ENCODE measurements at regions not wholly inside any gene's neighbourhood (a gene's known extent, or its start where the extent isn't known, plus 50 kb on each side); places are given as distances from the start of the nearest gene placed in this dataset.
"Not testable (repeated sequence)": the region's sequence is repeated elsewhere in the genome, so short reads cannot be mapped to it uniquely, and the experiment has no call there.

- in situ Hi-C loops (cut with HindIII; ENCODE audit: low sequenced_read_pairs): no loop called here
- no peak overlapping the region for H3K4me3 ChIP-seq (ENCODE audit: low read depth, low read length)
- DNase-seq (ENCODE audit: low read depth, low spot score): no peak
- TF ChIP-seq CTCF (IDR thresholded peaks at IDR 0.05; ENCODE audit: low read depth, low read length): no peak
Observed at GRCh38 chr6:75012018-75012417, 193.8 kb downstream of the COL12A1 start.

- in situ Hi-C loops (cut with HindIII; ENCODE audit: low sequenced_read_pairs); H3K4me3 ChIP-seq (ENCODE audit: low read depth, low read length); DNase-seq (ENCODE audit: low read depth, low spot score): not testable (repeated sequence)
Observed at GRCh38 chr6:75003984-75004383, 201.9 kb downstream of the COL12A1 start.

- H3K4me3 ChIP-seq (ENCODE audit: low read depth, low read length): no peak overlapping the region
- no peak for TF ChIP-seq CTCF (IDR thresholded peaks at IDR 0.05; ENCODE audit: low read depth, low read length)
- no peak for DNase-seq (ENCODE audit: low read depth, low spot score)
- in situ Hi-C loops (cut with HindIII; ENCODE audit: low sequenced_read_pairs): no loop called here
Observed at GRCh38 chr6:74997646-74998045, 208.2 kb downstream of the COL12A1 start.

- no peak for DNase-seq (ENCODE audit: low read depth, low spot score)
Observed at GRCh38 chr6:74993136-74993535, 212.7 kb downstream of the COL12A1 start.

GRCh38 chr6:74991573-74992332 is 214.1 kb downstream of the COL12A1 start:
- H3K4me3 ChIP-seq (ENCODE audit: low read depth, low read length): no peak overlapping the region
- peak; percentile 49 for TF ChIP-seq CTCF (IDR thresholded peaks at IDR 0.05; ENCODE audit: low read depth, low read length)
- peak; percentile 71 for DNase-seq (ENCODE audit: low read depth, low spot score)
- in situ Hi-C loops (cut with HindIII; ENCODE audit: low sequenced_read_pairs): no loop called here

More at GRCh38 chr6:74993136-74993535, 212.7 kb downstream of the COL12A1 start:
- in situ Hi-C loops (cut with HindIII; ENCODE audit: low sequenced_read_pairs): no loop called here
- TF ChIP-seq CTCF (IDR thresholded peaks at IDR 0.05; ENCODE audit: low read depth, low read length): no peak
- no peak overlapping the region for H3K4me3 ChIP-seq (ENCODE audit: low read depth, low read length)

- H3K4me3 ChIP-seq (ENCODE audit: low read depth, low read length): no peak overlapping the region
- no peak for TF ChIP-seq CTCF (IDR thresholded peaks at IDR 0.05; ENCODE audit: low read depth, low read length)
- in situ Hi-C loops (cut with HindIII; ENCODE audit: low sequenced_read_pairs): no loop called here
- DNase-seq (ENCODE audit: low read depth, low spot score): no peak
Observed at GRCh38 chr6:74979065-74979766, 226.6 kb downstream of the COL12A1 start.

GRCh38 chr6:74976701-74977100 is 229.2 kb downstream of the COL12A1 start:
- H3K4me3 ChIP-seq (ENCODE audit: low read depth, low read length): no peak overlapping the region
- TF ChIP-seq CTCF (IDR thresholded peaks at IDR 0.05; ENCODE audit: low read depth, low read length): no peak
- DNase-seq (ENCODE audit: low read depth, low spot score): no peak
- in situ Hi-C loops (cut with HindIII; ENCODE audit: low sequenced_read_pairs): no loop called here

Measured in astrocyte of the spinal cord (primary cell).